ENCODE measurements at regions not wholly inside any gene's neighbourhood (a gene's known extent, or its start where the extent isn't known, plus 50 kb on each side); places are given as distances from the start of the nearest gene placed in this dataset.

DNA sequence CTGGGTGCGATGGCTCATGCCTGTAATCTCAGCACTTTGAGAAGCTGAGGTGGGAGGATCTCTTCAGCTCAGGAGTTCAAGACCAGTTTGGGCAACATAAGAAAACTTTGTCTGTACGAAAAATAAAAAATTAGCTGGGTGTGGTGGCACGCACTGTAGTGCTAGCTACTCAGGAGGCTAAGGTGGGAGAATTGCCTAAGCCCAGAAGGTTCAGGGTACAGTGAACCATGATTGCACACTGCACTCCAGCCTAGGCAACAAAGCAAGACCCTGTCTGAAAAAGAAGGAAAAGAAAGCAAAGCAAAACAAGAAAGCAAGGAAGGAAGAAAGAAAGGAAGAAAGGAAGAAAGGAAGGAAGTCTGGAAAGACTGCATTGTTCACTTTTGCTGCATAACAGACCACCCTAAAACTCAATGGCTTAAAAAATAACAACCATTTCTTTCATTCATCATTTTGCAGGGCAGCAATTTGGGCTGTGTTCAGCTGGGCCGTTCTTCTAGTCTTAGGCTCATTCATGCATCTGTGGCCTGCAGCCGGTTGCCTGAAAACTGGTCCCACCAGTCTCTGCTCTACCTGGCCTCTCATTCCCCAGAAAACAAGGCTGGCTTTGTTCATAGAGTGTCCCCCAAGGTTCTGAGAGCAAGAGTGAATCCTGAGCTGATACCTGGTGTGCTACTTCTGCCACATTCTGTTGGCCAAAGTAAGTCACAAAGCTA lies 82.4 kb upstream of the MIER3 start:
- TF ChIP-seq EZH2 (IDR thresholded peaks at IDR 0.05; ENCODE audit: low read length, unreplicated experiment) (no peak), CTCF (conservative IDR thresholded peaks at IDR 0.05; ENCODE audit: low read depth, low read length) (no peak), EZH2phosphoT487 (IDR thresholded peaks at IDR 0.05; ENCODE audit: borderline replicate concordance, low read length) (no peak)
